ENCODE measurements at regions not wholly inside any gene's neighbourhood (a gene's known extent, or its start where the extent isn't known, plus 50 kb on each side); places are given as distances from the start of the nearest gene placed in this dataset.

DNA sequence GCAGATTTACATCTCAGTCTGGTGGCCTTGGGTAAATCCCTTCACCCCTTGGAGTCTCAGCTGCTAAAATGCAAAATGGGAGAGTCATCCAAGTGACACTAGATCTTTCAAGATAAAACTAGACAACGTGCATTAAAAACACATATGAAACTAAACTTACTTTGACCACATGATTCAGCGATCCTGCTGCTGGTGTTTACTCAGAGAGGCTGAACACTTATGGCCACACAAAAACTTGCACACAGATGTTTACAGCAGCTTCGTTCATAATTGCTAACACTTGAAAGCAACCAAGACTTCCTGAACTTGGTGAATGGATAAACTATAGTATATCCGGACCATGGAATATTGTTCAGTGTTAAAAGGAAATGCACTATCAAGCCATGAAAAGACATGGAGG is 55.3 kb upstream of the GPR6 start:
- ChIA-PET POLR2A (no interaction called here), CTCF (no interaction called here)
- H3K36me3 ChIP-seq (ENCODE audit: control insufficient read depth in 2 of 2, insufficient read depth in 1 of 2, low read length in 2 of 2) = no peaks in the 10 kb centered on the region
- no peaks in the 10 kb centered on the region for H3K9me3 ChIP-seq (ENCODE audit: control insufficient read depth, insufficient read depth, low read depth, low read length)
- H3K4me1 ChIP-seq (ENCODE audit: control insufficient read depth, insufficient read depth, low read length) = no peaks in the 10 kb centered on the region
- no peak overlapping the region for H3K4me3 ChIP-seq (ENCODE audit: low read depth, low read length)
- no peak for TF ChIP-seq OSR2 (tag by site-specific recombination; IDR thresholded peaks at IDR 0.05)
- TF ChIP-seq ZNF423 (tag by site-specific recombination; IDR thresholded peaks at IDR 0.05) = no peak
- no peak for TF ChIP-seq ZNF510 (tag by site-specific recombination; IDR thresholded peaks at IDR 0.05; ENCODE audit: insufficient replicate concordance)
- no peak for TF ChIP-seq ZNF175 (tag by site-specific recombination; IDR thresholded peaks at IDR 0.05)
- TF ChIP-seq, protein P1, sequence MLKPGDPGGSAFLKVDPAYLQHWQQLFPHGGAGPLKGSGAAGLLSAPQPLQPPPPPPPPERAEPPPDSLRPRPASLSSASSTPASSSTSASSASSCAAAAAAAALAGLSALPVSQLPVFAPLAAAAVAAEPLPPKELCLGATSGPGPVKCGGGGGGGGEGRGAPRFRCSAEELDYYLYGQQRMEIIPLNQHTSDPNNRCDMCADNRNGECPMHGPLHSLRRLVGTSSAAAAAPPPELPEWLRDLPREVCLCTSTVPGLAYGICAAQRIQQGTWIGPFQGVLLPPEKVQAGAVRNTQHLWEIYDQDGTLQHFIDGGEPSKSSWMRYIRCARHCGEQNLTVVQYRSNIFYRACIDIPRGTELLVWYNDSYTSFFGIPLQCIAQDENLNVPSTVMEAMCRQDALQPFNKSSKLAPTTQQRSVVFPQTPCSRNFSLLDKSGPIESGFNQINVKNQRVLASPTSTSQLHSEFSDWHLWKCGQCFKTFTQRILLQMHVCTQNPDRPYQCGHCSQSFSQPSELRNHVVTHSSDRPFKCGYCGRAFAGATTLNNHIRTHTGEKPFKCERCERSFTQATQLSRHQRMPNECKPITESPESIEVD (tag by site-specific recombination; IDR thresholded peaks at IDR 0.05) = no peak
- TF ChIP-seq, protein P2, sequence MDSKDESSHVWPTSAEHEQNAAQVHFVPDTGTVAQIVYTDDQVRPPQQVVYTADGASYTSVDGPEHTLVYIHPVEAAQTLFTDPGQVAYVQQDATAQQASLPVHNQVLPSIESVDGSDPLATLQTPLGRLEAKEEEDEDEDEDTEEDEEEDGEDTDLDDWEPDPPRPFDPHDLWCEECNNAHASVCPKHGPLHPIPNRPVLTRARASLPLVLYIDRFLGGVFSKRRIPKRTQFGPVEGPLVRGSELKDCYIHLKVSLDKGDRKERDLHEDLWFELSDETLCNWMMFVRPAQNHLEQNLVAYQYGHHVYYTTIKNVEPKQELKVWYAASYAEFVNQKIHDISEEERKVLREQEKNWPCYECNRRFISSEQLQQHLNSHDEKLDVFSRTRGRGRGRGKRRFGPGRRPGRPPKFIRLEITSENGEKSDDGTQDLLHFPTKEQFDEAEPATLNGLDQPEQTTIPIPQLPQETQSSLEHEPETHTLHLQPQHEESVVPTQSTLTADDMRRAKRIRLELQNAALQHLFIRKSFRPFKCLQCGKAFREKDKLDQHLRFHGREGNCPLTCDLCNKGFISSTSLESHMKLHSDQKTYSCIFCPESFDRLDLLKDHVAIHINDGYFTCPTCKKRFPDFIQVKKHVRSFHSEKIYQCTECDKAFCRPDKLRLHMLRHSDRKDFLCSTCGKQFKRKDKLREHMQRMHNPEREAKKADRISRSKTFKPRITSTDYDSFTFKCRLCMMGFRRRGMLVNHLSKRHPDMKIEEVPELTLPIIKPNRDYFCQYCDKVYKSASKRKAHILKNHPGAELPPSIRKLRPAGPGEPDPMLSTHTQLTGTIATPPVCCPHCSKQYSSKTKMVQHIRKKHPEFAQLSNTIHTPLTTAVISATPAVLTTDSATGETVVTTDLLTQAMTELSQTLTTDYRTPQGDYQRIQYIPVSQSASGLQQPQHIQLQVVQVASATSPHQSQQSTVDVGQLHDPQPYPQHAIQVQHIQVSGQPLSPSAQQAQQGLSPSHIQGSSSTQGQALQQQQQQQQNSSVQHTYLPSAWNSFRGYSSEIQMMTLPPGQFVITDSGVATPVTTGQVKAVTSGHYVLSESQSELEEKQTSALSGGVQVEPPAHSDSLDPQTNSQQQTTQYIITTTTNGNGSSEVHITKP (tag by site-specific recombination; IDR thresholded peaks at IDR 0.05) = no peak
- TF ChIP-seq ZNF785 (tag by site-specific recombination; IDR thresholded peaks at IDR 0.05) = no peak
- no peak overlapping the region for H3K27ac ChIP-seq (ENCODE audit: extremely low read depth, low read depth, low read length)

DNA sequence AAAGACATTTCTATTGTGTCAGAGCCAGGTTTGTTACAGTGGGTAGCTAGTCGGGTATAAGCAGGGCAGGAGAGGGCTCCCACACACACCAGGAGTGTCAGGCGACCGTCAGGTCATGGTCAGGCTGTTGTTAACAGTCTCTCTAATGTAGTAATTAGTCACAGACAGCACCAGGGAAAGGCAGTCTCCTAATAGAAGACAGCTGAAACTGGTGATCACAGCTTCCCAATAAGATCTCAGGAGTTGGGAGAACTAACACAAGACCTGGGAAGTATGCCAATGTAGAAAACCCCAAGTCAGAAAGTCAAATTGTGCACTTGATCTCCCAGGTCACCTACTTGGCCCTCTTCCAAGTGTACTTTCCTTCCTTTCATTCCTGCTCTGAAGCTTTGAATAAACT is 53.0 kb upstream of the GPR6 start:
- no peak overlapping the region for H3K4me3 ChIP-seq (ENCODE audit: low read depth, low read length)

More for the DNA sequence above, 53.0 kb upstream of the GPR6 start:
- ChIA-PET POLR2A (no interaction called here), CTCF (interaction anchor here (0.7 kb wide), 1 partner anchor 114 kb away, joined by 4 read pairs; no protein-coding TSS in a partner anchor)
- no peaks in the 10 kb centered on the region for H3K4me1 ChIP-seq (ENCODE audit: control insufficient read depth, insufficient read depth, low read length)
- no peak overlapping the region for H3K27ac ChIP-seq (ENCODE audit: extremely low read depth, low read depth, low read length)
- no peaks in the 10 kb centered on the region for H3K9me3 ChIP-seq (ENCODE audit: control insufficient read depth, insufficient read depth, low read depth, low read length)
- no peak for TF ChIP-seq ZNF623 (tag by site-specific recombination; IDR thresholded peaks at IDR 0.05)
- TF ChIP-seq ZNF544 (tag by site-specific recombination; IDR thresholded peaks at IDR 0.05) = no peak
- TF ChIP-seq, protein P3, sequence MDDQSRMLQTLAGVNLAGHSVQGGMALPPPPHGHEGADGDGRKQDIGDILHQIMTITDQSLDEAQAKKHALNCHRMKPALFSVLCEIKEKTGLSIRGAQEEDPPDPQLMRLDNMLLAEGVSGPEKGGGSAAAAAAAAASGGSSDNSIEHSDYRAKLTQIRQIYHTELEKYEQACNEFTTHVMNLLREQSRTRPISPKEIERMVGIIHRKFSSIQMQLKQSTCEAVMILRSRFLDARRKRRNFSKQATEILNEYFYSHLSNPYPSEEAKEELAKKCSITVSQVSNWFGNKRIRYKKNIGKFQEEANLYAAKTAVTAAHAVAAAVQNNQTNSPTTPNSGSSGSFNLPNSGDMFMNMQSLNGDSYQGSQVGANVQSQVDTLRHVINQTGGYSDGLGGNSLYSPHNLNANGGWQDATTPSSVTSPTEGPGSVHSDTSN (CRISPR knock-in tag; IDR thresholded peaks at IDR 0.05) = no peak
- no peak for TF ChIP-seq SETDB1 (IDR thresholded peaks at IDR 0.05; ENCODE audit: insufficient read length, low read length)
- no peak for TF ChIP-seq ZBTB20 (tag by site-specific recombination; IDR thresholded peaks at IDR 0.05)
- TF ChIP-seq ZNF335 (tag by site-specific recombination; conservative IDR thresholded peaks at IDR 0.05) = no peak
- no peak for TF ChIP-seq ZNF324 (tag by site-specific recombination; IDR thresholded peaks at IDR 0.05)
- TF ChIP-seq, protein P4, sequence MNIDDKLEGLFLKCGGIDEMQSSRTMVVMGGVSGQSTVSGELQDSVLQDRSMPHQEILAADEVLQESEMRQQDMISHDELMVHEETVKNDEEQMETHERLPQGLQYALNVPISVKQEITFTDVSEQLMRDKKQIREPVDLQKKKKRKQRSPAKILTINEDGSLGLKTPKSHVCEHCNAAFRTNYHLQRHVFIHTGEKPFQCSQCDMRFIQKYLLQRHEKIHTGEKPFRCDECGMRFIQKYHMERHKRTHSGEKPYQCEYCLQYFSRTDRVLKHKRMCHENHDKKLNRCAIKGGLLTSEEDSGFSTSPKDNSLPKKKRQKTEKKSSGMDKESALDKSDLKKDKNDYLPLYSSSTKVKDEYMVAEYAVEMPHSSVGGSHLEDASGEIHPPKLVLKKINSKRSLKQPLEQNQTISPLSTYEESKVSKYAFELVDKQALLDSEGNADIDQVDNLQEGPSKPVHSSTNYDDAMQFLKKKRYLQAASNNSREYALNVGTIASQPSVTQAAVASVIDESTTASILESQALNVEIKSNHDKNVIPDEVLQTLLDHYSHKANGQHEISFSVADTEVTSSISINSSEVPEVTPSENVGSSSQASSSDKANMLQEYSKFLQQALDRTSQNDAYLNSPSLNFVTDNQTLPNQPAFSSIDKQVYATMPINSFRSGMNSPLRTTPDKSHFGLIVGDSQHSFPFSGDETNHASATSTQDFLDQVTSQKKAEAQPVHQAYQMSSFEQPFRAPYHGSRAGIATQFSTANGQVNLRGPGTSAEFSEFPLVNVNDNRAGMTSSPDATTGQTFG (tag by site-specific recombination; IDR thresholded peaks at IDR 0.05; ENCODE audit: borderline replicate concordance) = no peak
- TF ChIP-seq KLF16 (tag by site-specific recombination; IDR thresholded peaks at IDR 0.05) = no peak
- no peak for TF ChIP-seq ZNF548 (tag by site-specific recombination; IDR thresholded peaks at IDR 0.05)
- no peak for TF ChIP-seq ZNF768 (tag by site-specific recombination; IDR thresholded peaks at IDR 0.05)
- no peak for TF ChIP-seq ZNF112 (tag by site-specific recombination; IDR thresholded peaks at IDR 0.05)
- TF ChIP-seq HOXC10 (CRISPR knock-in tag; IDR thresholded peaks at IDR 0.05) = no peak
- no peak for TF ChIP-seq ZNF664 (tag by site-specific recombination; IDR thresholded peaks at IDR 0.05)
- no peaks in the 10 kb centered on the region for H3K36me3 ChIP-seq (ENCODE audit: control insufficient read depth in 2 of 2, insufficient read depth in 1 of 2, low read length in 2 of 2)

Measured in HEK293 (cell line).